Transverse colon (tissue), 3 donors: ENCODE measurements at regions not wholly inside any gene's neighbourhood (a gene's known extent, or its start where the extent isn't known, plus 50 kb on each side); places are given as distances from the start of the nearest gene placed in this dataset.

Experiments used
- EP300 ChIP-seq: sonication (generic); formaldehyde crosslinking; IDR thresholded peaks from one replicate; pipeline ENCODE4 v1.6.1; 2017; ENCODE audit warnings: antibody characterized with exemption, low read depth
- POLR2A ChIP-seq: fragments of 450-650 bp; IDR thresholded peaks from one replicate; pipeline ENCODE4 v1.6.1; 2016; ENCODE audit warnings: antibody characterized with exemption, mild to moderate bottlenecking, moderate library complexity
- TF ChIP-seq, protein P1 (sequence below), 5 experiments: fragments of 200-600 bp in 3 of 5; fragments of 450-650 bp in 2 of 5; sonication (generic) in 3 of 5; IDR thresholded peaks; 1 replicate in 2 of 5; 2 replicates in 3 of 5; pipeline ENCODE4 v1.5.1; 2016 to 2017; ENCODE audit warnings: antibody characterized with exemption in 5 of 5, inconsistent platforms in 3 of 5, mild to moderate bottlenecking in 2 of 5, moderate library complexity in 1 of 5

DNA sequence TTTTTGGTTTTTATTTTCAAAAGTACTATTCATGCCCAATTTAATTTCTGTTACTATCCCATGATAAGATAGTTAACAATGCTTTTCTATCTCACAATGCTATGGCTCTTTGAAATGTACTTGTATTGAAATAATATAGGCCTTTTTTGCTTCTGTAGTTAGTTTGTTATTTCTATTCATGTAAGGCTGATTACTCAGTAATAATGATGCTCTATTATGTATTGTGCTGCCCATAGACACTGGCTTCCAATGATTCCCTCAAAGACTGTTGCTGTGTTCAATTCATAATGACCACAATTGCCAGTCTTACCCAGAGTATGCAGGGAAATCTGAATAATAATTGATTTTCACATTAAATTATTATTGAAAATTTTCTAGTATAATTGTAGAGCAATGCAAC, 155.5 kb upstream of the POT1 start:
- TF ChIP-seq EP300 (no peak), POLR2A (no peak)
- TF ChIP-seq, protein P1, sequence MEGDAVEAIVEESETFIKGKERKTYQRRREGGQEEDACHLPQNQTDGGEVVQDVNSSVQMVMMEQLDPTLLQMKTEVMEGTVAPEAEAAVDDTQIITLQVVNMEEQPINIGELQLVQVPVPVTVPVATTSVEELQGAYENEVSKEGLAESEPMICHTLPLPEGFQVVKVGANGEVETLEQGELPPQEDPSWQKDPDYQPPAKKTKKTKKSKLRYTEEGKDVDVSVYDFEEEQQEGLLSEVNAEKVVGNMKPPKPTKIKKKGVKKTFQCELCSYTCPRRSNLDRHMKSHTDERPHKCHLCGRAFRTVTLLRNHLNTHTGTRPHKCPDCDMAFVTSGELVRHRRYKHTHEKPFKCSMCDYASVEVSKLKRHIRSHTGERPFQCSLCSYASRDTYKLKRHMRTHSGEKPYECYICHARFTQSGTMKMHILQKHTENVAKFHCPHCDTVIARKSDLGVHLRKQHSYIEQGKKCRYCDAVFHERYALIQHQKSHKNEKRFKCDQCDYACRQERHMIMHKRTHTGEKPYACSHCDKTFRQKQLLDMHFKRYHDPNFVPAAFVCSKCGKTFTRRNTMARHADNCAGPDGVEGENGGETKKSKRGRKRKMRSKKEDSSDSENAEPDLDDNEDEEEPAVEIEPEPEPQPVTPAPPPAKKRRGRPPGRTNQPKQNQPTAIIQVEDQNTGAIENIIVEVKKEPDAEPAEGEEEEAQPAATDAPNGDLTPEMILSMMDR (IDR thresholded peaks at IDR 0.05), result no peak
